ENCODE measurements at regions not wholly inside any gene's neighbourhood (a gene's known extent, or its start where the extent isn't known, plus 50 kb on each side); places are given as distances from the start of the nearest gene placed in this dataset.

- Histone ChIP-seq H3K36me3 (ENCODE audit: insufficient read depth, low read length) (no peaks in the 10 kb centered on the region), H3K9ac (ENCODE audit: low read depth, low read length) (no peak overlapping the region), H3K27ac (ENCODE audit: low read depth, low read length) (no peak overlapping the region), H3K27me3 (ENCODE audit: insufficient read depth, low read length) (0 out of 2 replicates have a peak, but pooled peaks cover 2% of the 10 kb centered on the region), H3K4me3 (ENCODE audit: low read length) (no peak overlapping the region), H3K4me1 (ENCODE audit: insufficient read depth, low read length) (no peaks in the 10 kb centered on the region; the same call in 1 of the 2 replicates), H3K9me3 (ENCODE audit: insufficient read depth, low read depth, low read length) (peaks cover 6% of the 10 kb centered on the region; the same call in 1 of the 2 replicates)
- WGBS: 94% methylated on average over 1 of the region's 1 CpG
These were observed 150.8 kb upstream of the SYT13 start for GRCh38 chr11:45436966-45437365.

DNA sequence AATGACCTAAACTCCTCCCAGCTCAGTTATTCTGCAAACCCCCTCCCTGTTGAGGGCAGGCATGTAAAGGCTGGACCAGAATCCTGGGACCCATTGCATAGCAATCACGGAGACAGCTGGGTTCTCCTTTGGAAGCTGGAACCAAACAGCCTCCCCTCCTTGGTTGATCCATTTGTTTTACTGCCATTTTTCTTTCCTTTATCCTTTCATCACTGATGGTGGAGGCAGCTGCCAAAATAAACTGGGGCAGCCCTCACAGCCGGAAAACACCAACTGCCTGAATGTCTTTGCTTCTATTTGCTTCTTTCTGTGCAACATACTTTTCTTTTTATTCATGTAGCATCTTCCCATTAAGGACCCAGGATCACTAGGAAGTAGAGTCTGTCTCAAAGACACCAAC is 150.0 kb upstream of the SYT13 start:
- Histone ChIP-seq H3K4me1 (ENCODE audit: insufficient read depth, low read length) (peaks cover 6% of the 10 kb centered on the region; the same call in 1 of the 2 replicates), H3K27ac (ENCODE audit: low read depth, low read length) (no peak overlapping the region), H3K4me3 (ENCODE audit: low read length) (no peak overlapping the region), H3K9ac (ENCODE audit: low read depth, low read length) (no peak overlapping the region), H3K27me3 (ENCODE audit: insufficient read depth, low read length) (0 out of 2 replicates have a peak, but pooled peaks cover 2% of the 10 kb centered on the region), H3K36me3 (ENCODE audit: insufficient read depth, low read length) (no peaks in the 10 kb centered on the region), H3K9me3 (ENCODE audit: insufficient read depth, low read depth, low read length) (peaks cover 6% of the 10 kb centered on the region; the same call in 1 of the 2 replicates)
- 89% methylated on average over 2 of the region's 2 CpGs for WGBS

GRCh38 chr11:45435706-45436105 is 149.6 kb upstream of the SYT13 start:
- Histone ChIP-seq H3K36me3 (ENCODE audit: insufficient read depth, low read length) (no peaks in the 10 kb centered on the region), H3K9ac (ENCODE audit: low read depth, low read length) (no peak overlapping the region), H3K27me3 (ENCODE audit: insufficient read depth, low read length) (0 out of 2 replicates have a peak, but pooled peaks cover 2% of the 10 kb centered on the region), H3K4me3 (ENCODE audit: low read length) (no peak overlapping the region), H3K4me1 (ENCODE audit: insufficient read depth, low read length) (peaks cover 7% of the 10 kb centered on the region; the same call in 1 of the 2 replicates), H3K9me3 (ENCODE audit: insufficient read depth, low read depth, low read length) (peaks cover 6% of the 10 kb centered on the region; the same call in 1 of the 2 replicates), H3K27ac (ENCODE audit: low read depth, low read length) (no peak overlapping the region)
- WGBS: 87% methylated on average over 3 of the region's 3 CpGs

- H3K36me3 ChIP-seq (ENCODE audit: insufficient read depth, low read length): no peaks in the 10 kb centered on the region
- H3K27me3 ChIP-seq (ENCODE audit: insufficient read depth, low read length): 0 out of 2 replicates have a peak, but pooled peaks cover 2% of the 10 kb centered on the region
- H3K4me3 ChIP-seq (ENCODE audit: low read length): no peak overlapping the region
- H3K9me3 ChIP-seq (ENCODE audit: insufficient read depth, low read depth, low read length): no peaks in the 10 kb centered on the region
- H3K9ac ChIP-seq (ENCODE audit: low read depth, low read length): no peak overlapping the region
- H3K4me1 ChIP-seq (ENCODE audit: insufficient read depth, low read length): 0 out of 2 replicates have a peak, but pooled peaks cover 7% of the 10 kb centered on the region
- WGBS: 94% methylated on average over 6 of the region's 6 CpGs
- H3K27ac ChIP-seq (ENCODE audit: low read depth, low read length): no peak overlapping the region
These were observed 146.8 kb upstream of the SYT13 start for GRCh38 chr11:45432910-45433309.

DNA sequence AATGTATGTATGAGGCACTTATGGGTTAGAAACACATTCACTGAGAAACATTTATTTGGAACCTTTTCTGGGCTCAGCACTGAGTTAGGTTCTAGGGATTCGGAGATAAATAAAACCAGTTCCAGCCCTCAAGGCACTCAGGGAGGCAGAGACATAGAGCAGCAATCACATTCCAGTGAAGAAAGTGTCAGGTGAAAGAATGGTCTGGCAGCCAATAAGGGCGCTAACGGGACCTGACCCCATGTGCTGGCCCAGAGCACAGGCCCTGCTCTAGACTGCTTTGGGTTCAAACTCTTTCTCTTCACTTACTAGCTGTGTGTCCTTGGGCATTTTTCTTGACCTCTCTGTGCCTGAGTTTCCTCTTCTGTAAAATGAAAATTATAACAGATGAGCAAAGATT is 146.0 kb upstream of the SYT13 start:
- 77% methylated on average over 3 of the region's 3 CpGs for WGBS
- 0 out of 2 replicates have a peak, but pooled peaks cover 7% of the 10 kb centered on the region for H3K4me1 ChIP-seq (ENCODE audit: insufficient read depth, low read length)
- no peak overlapping the region for H3K27ac ChIP-seq (ENCODE audit: low read depth, low read length)
- H3K27me3 ChIP-seq (ENCODE audit: insufficient read depth, low read length): 0 out of 2 replicates have a peak, but pooled peaks cover 2% of the 10 kb centered on the region
- no peaks in the 10 kb centered on the region for H3K36me3 ChIP-seq (ENCODE audit: insufficient read depth, low read length)
- no peaks in the 10 kb centered on the region for H3K9me3 ChIP-seq (ENCODE audit: insufficient read depth, low read depth, low read length)
- no peak overlapping the region for H3K4me3 ChIP-seq (ENCODE audit: low read length)
- no peak overlapping the region for H3K9ac ChIP-seq (ENCODE audit: low read depth, low read length)

DNA sequence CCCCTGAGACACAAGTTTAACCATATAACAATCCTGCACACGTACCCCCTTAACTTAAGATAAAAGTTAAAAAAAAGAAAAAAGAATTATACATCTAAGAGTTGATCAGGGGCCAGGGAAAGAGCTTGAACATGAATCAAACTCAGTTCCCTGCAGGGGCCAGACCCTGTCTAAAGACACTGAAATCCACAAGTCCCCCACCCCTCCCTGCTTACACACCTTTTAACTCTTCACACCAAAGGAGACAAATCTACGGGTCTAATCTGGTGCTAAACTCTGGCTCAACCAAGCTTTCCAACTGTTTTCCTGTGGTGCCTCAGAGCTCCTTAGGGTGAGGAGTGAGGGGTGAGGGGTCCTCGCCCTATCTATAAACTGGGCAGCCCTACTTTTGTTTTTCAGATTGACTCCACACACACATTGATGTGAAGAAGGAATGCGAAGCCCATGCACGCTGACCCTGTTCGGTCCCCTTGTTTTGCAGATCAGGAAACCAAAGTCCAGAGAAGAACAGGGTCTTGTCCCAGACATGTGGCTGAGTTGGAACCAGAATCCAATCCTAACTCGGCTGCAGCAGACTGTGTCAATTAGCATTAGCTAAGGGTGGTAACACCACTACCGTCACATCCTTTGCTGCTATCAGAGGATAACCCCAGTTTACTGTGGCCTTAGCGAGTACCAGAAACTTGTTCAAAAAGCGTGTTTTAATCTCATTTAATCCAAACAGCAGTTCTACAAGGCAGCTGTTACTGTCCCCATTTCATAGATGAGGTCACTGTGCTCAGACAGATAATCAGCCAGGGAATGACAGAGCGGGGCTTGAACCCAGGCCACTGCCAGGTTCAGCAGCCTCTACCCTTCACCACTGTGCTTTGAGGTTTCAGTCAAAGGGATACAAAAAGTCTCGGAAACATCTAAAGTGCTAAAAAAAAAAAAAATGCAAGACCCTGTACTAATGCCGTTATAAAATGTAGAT is 145.2 kb upstream of the SYT13 start:
- no peak overlapping the region for H3K4me3 ChIP-seq (ENCODE audit: low read length)
- no peaks in the 10 kb centered on the region for H3K9me3 ChIP-seq (ENCODE audit: insufficient read depth, low read depth, low read length)
- 0 out of 2 replicates have a peak, but pooled peaks cover 7% of the 10 kb centered on the region for H3K4me1 ChIP-seq (ENCODE audit: insufficient read depth, low read length)
- H3K27me3 ChIP-seq (ENCODE audit: insufficient read depth, low read length): 0 out of 2 replicates have a peak, but pooled peaks cover 2% of the 10 kb centered on the region
- no peak overlapping the region for H3K9ac ChIP-seq (ENCODE audit: low read depth, low read length)
- no peak overlapping the region for H3K27ac ChIP-seq (ENCODE audit: low read depth, low read length)
- WGBS: 73% methylated on average over 11 of the region's 13 CpGs
- no peaks in the 10 kb centered on the region for H3K36me3 ChIP-seq (ENCODE audit: insufficient read depth, low read length)

GRCh38 chr11:45430361-45430760 is 144.2 kb upstream of the SYT13 start:
- H3K36me3 ChIP-seq (ENCODE audit: insufficient read depth, low read length): no peaks in the 10 kb centered on the region
- 0 out of 2 replicates have a peak, but pooled peaks cover 7% of the 10 kb centered on the region for H3K4me1 ChIP-seq (ENCODE audit: insufficient read depth, low read length)
- 0 out of 2 replicates have a peak, but pooled peaks cover 2% of the 10 kb centered on the region for H3K27me3 ChIP-seq (ENCODE audit: insufficient read depth, low read length)
- WGBS: 80% methylated on average over 1 of the region's 1 CpG
- no peak overlapping the region for H3K4me3 ChIP-seq (ENCODE audit: low read length)
- no peaks in the 10 kb centered on the region for H3K9me3 ChIP-seq (ENCODE audit: insufficient read depth, low read depth, low read length)
- no peak overlapping the region for H3K27ac ChIP-seq (ENCODE audit: low read depth, low read length)
- H3K9ac ChIP-seq (ENCODE audit: low read depth, low read length): no peak overlapping the region

- no peaks in the 10 kb centered on the region for H3K9me3 ChIP-seq (ENCODE audit: insufficient read depth, low read depth, low read length)
- H3K27me3 ChIP-seq (ENCODE audit: insufficient read depth, low read length): no peaks in the 10 kb centered on the region
- no peak overlapping the region for H3K4me3 ChIP-seq (ENCODE audit: low read length)
- no peak overlapping the region for H3K27ac ChIP-seq (ENCODE audit: low read depth, low read length)
- 91% methylated on average over 4 of the region's 4 CpGs for WGBS
- 0 out of 2 replicates have a peak, but pooled peaks cover 7% of the 10 kb centered on the region for H3K4me1 ChIP-seq (ENCODE audit: insufficient read depth, low read length)
- no peaks in the 10 kb centered on the region for H3K36me3 ChIP-seq (ENCODE audit: insufficient read depth, low read length)
- H3K9ac ChIP-seq (ENCODE audit: low read depth, low read length): no peak overlapping the region
These were observed 143.6 kb upstream of the SYT13 start for GRCh38 chr11:45429719-45430118.

- H3K27ac ChIP-seq (ENCODE audit: low read depth, low read length): no peak overlapping the region
- no peaks in the 10 kb centered on the region for H3K27me3 ChIP-seq (ENCODE audit: insufficient read depth, low read length)
These were observed 142.5 kb upstream of the SYT13 start for GRCh38 chr11:45428541-45429230.

DNA sequence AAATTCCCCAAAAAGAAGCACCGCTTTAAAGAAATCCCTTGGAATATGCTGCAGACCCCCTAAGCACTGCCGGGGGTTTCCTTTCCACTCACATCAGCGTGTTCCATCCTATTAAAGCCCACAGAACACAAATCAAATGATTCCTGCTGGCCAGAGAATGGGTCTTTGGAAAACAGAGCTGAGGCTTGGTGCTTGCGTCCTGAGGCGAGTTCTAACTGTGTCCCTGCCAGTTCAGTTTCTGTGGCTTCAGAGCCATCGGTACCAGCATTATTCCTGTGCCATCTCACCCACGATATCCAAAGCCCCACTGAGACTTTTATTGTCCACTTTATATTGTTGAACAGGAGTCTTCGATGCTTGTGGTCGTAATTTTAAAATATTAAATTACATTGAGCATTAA is 142.0 kb upstream of the SYT13 start:
- 93% methylated on average over 7 of the region's 9 CpGs for WGBS
- Histone ChIP-seq H3K4me1 (ENCODE audit: insufficient read depth, low read length) (0 out of 2 replicates have a peak, but pooled peaks cover 7% of the 10 kb centered on the region), H3K9me3 (ENCODE audit: insufficient read depth, low read depth, low read length) (no peaks in the 10 kb centered on the region), H3K9ac (ENCODE audit: low read depth, low read length) (no peak overlapping the region), H3K36me3 (ENCODE audit: insufficient read depth, low read length) (no peaks in the 10 kb centered on the region), H3K4me3 (ENCODE audit: low read length) (no peak overlapping the region), H3K27ac (ENCODE audit: low read depth, low read length) (no peak overlapping the region), H3K27me3 (ENCODE audit: insufficient read depth, low read length) (no peaks in the 10 kb centered on the region)

More at GRCh38 chr11:45428541-45429230, 142.5 kb upstream of the SYT13 start:
- 93% methylated on average over 7 of the region's 7 CpGs for WGBS
- Histone ChIP-seq H3K36me3 (ENCODE audit: insufficient read depth, low read length) (no peaks in the 10 kb centered on the region), H3K9me3 (ENCODE audit: insufficient read depth, low read depth, low read length) (no peaks in the 10 kb centered on the region), H3K4me1 (ENCODE audit: insufficient read depth, low read length) (0 out of 2 replicates have a peak, but pooled peaks cover 7% of the 10 kb centered on the region), H3K9ac (ENCODE audit: low read depth, low read length) (no peak overlapping the region), H3K4me3 (ENCODE audit: low read length) (no peak overlapping the region)

Measured in HUES64 (cell line).